ENCODE measurements at regions not wholly inside any gene's neighbourhood (a gene's known extent, or its start where the extent isn't known, plus 50 kb on each side); places are given as distances from the start of the nearest gene placed in this dataset.
A peak's percentile ranks its signal among the peaks of the same experiment; 100 is the strongest.

DNA sequence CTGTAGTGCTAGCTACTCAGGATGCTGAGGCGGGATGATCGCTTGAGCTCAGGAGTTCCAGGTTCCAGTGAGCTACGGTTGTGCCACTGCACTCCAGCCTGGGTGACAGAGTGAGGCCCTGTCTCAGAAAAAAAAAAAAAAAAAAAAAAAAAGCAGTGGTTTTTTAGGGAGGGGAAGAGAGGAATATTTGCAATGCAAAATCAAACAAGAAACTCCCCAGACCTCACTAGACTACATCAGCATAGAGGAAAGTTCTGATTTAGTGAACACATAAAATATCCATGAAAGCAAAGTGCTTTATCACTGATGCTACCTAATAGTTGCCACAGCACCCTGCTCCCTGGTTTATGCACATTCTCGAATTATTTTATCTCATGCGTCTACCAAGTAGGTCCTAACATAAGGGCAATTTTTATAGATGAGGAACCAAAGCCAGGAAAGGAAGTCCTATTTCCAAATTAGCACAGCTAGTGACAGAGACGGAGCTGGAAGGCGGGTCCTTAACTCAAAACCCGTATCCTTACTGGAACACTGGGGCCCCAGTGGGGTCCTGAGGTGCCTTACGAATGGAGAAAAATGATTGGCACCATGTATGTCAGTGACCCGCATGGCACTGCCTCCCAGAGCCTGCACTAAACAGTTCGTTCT, 50.7 kb upstream of the GPR157 start:
- DNase-seq (ENCODE audit: low spot score), result no peak

DNA sequence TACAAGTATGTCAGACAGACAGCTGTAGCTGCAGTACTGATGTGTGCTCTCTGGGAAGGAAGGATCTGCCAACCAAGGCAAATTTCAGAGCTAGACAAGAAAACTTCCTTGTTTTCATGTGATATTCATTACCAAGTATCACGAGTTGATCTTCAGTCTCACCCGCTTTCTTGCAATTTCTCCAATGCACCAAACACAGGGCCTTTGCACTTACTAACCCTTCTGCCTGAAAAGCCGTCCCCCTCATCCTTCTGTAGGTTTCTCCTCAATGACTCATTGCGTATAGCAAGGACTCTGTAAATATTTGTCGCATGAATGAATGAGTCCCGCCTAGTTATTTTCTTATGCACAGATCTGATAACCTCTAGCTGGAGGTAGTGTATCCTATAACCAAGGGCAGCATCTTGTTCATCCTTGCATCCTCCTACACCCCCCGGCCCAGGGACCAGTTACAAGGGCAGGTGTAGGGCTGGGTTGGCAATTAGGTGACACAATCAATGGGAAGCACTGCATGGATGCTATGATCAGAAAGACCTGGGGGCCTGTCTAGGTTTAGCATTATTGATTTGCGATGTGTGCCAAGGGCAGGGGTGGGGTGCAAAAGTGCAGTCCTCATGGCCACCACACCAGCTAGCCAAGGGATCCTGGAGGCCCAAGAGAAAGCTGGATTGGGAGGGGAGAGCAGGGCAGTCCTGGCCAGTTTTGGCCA, 51.4 kb upstream of the GPR157 start:
- peak; percentile 60 for DNase-seq (ENCODE audit: low spot score)

DNA sequence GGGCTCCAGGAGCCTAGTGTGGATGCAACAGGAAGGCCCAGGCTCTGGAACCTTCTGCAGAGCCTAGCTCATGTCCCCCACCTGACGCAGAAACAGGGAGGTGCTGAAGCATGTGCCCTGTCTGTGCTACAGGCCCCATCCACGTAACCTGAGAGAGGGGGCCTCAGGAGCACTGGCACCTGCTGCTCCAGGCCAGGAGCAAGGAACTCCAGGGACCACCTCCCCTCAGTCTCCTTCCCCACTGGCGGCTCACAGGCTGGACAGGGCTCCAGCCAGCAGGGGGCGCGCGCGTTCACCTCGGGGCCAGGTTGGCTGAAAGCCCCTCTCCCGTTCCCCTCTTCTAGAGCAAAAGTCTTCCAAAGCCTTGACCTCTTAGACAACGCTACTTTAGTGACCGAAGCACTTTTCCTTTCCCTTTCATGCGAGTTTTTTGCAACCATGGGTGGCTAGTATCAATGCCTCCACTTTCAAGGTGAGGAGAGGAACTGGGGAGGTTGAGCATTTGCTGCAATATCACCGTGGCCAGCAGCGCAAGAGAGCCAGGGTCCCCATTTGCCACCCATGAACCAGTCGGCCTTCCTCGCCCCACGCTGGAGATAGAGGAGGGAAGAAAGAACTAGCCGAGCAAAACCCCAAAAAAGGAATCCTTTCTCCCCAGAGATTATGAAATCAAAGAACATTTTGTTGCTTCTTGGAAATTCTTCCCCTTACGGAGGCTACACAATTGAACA, 52.4 kb upstream of the GPR157 start:
- peak; percentile 41 for DNase-seq (ENCODE audit: low spot score)

DNA sequence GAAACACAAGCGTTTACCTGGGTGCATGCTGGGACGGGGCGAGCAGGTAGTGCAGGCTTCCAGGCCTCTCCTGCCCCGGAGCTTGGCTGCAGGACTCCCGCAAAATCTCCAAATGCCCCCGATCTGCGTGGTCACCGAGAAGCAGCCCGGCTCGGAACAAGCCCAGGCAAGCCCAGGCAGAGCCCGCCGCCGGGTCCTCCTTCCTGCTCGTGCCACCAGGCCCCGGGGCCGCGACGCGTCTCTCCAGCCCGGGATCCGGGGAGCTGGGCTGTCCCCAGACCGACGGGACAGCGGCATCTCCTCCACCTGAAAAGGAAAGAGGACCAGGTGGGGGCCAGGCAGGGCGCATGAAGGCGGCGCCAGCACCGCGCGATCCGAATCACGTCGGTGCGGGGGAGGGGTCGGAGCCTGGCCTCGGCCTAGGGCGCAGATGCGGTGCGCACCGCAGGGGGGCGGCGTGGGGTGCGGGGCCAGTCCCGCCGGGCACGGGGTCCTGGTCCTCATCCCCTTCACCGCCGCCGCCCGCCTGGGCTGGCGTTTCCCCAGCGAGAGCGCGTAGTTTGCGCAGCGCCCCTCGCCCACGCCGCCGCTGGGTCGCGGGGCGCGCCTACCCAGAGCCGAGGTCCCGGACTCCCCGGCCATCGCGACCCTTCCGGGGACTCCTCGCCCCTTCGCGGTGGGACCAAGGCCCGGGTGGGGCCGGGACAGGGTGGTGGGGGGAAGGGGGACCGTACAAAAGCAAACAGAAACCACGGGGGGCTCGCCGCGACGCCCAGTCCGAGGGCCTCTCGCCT, 52.4 kb upstream of the H6PD start:
- DNase-seq (ENCODE audit: low spot score), result no peak

DNA sequence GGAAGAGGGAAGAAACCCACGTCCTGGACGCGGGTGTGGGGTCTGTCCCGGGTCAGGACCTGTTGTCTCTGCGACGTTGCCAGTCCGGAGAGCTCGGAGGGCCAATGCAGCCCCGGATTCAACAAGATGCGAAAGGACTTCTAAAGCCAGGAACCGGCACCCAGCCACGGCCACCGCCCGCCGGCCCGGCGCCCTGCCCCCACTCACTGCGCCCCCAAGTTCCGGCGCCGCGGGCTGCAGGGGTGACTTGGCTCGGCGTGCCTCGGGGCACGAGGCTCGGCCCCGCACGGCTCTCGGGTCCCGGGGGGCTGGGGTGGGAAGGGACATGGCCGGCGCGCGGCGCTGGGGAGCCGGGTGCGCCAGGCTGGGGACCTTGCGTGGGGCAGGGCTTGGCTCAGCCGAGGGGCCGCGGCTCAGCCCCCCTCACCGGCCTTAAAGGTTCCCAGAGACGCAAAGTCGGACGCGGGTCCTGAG, 51.8 kb upstream of the H6PD start:
- no peak for DNase-seq (ENCODE audit: low spot score)

DNA sequence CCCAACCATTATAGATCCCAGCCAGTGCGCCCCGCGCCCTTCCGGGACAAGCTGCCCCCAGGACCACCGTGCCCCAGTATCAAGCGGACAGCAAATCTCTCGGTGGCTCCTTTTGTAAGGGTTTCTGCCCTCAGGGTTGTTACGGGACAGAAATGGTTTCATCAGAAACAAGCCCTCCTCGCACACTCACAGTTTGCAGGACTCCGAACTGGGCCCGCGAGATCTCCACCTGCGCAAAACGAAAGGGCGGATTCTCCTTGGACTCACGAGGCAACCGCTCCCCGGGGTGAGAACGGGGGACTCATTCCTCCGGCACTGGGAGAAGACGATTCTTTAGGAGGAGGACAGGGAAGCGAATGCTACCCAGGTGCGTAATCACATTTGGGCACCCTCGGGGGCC, 51.1 kb upstream of the H6PD start:
- DNase-seq (ENCODE audit: low spot score), result no peak

DNA sequence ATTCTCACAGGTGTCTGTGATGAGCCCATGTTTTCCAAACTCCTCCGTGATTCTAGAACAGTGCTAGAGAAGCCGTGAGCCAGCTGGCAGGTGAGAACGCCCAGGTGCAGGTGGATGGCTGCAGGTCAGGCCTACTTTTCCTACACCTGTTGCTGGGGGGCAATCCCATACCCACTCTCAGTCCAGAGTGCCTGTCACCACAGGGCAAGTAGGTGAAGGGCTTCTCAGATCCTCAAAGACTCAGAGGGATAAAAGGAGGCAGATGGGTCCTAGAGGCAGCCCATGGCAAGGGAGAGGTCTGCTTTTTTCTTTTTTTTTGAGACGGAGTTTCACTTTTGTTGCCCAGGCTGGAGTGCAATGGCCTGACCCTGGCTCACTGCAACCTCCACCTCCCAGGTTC, 50.7 kb upstream of the H6PD start:
- no peak for DNase-seq (ENCODE audit: low spot score)

DNA sequence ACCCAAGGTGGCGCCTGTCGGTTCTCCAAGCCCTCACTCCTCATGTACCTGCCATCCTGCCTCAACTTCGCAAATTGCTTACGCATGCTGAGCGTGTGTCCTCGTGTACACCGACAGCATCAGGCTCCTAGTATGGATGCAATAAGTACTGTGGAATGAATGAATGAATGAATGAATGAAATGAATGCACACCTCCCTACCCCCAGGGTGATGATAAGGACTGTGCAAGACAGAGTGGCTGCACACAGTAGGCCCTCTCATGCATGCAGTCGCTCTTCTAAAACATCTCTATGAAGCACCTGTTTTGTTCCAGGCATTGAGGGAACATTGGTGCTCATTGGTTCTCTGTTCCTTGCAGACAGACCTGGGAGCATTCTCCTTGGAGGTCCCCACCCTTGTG, 49.8 kb upstream of the H6PD start:
- DNase-seq (ENCODE audit: low spot score), result no peak

Measured in pons (tissue), 1 donor.